GM10248 (cell line): ENCODE measurements at regions not wholly inside any gene's neighbourhood (a gene's known extent, or its start where the extent isn't known, plus 50 kb on each side); places are given as distances from the start of the nearest gene placed in this dataset.

ENCODE experiments used
- CTCF ChIA-PET: fragments of 300-600 bp; sonication (Branson Sonifier 250); formaldehyde crosslinking; extraction: SDS; loops from one replicate; lab custom pipeline; 2021; ENCODE audit warnings: antibody characterized with exemption; lab: Yijun Ruan, JAX
- POLR2A ChIA-PET: fragments of 350-650 bp; sonication (Branson Sonifier 250); formaldehyde crosslinking; extraction: SDS; loops from one replicate; lab custom pipeline; 2020; ENCODE audit warnings: antibody characterized with exemption; lab: Yijun Ruan, JAX
- DNase-seq: peaks from one replicate; pipeline ENCODE4 v3.0.0; 2012; ENCODE audit errors: extremely low spot score
- TF ChIP-seq, protein P1 (sequence below): IDR thresholded peaks from 2 replicates; pipeline ENCODE4 v1.5.1; 2012; ENCODE audit warnings: mild to moderate bottlenecking, low read depth; ENCODE audit errors: extremely low read depth, missing control alignments, control extremely low read depth

DNA sequence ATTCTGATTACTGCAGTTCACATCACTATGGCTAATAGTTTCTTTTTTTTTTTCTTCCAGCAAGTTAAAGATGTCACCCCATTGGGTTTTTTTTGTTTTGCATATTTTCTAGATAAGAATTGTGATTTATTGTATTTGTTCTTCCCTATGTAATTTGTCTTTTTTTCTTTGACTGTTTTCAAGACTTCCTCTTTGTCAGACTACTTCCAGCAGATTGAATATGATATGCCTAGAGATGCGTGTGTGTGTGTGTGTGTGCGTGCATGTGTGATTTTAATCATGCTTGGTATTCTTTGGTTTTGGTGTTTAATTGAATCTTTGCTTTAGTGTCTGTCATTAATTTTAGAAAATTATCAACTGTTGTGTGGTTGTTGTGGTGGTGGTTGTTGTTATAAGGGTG, 166.7 kb upstream of the SLC39A10 start:
- CTCF ChIA-PET: interaction anchor here (1.2 to 1.4 kb wide), 2 partner anchors 24 to 577 kb away, joined by 3 to 5 read pairs; no protein-coding TSS in a partner anchor
- TF ChIP-seq, protein P1, sequence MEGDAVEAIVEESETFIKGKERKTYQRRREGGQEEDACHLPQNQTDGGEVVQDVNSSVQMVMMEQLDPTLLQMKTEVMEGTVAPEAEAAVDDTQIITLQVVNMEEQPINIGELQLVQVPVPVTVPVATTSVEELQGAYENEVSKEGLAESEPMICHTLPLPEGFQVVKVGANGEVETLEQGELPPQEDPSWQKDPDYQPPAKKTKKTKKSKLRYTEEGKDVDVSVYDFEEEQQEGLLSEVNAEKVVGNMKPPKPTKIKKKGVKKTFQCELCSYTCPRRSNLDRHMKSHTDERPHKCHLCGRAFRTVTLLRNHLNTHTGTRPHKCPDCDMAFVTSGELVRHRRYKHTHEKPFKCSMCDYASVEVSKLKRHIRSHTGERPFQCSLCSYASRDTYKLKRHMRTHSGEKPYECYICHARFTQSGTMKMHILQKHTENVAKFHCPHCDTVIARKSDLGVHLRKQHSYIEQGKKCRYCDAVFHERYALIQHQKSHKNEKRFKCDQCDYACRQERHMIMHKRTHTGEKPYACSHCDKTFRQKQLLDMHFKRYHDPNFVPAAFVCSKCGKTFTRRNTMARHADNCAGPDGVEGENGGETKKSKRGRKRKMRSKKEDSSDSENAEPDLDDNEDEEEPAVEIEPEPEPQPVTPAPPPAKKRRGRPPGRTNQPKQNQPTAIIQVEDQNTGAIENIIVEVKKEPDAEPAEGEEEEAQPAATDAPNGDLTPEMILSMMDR: no peak
- POLR2A ChIA-PET: no interaction called here
- no peak for DNase-seq

DNA sequence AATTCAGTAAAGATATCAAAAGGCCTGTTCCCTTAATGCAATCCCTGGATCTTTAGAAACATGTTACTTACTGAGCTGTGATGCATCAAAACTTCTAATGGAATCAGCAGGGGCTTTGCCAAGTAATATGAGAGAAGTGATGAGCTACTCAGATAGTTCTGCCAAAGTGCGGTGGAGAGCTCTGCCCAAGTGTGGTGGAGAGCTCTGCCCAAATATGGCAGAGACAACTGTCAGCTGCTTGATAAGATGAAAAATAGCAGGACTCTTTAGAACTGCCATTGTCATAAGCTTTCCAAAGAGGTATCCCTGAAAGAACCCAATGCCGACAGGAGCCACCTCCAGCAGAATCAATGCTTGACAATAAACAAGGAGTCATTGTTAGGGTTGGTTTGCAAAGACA, 167.9 kb upstream of the SLC39A10 start:
- no peak for DNase-seq
- POLR2A ChIA-PET: no interaction called here
- CTCF ChIA-PET: interaction anchor here (0.8 to 1.8 kb wide), 3 partner anchors 9 to 26 kb away, joined by 3 to 9 read pairs (median 3); no protein-coding TSS in a partner anchor
- TF ChIP-seq, protein P1: no peak

DNA sequence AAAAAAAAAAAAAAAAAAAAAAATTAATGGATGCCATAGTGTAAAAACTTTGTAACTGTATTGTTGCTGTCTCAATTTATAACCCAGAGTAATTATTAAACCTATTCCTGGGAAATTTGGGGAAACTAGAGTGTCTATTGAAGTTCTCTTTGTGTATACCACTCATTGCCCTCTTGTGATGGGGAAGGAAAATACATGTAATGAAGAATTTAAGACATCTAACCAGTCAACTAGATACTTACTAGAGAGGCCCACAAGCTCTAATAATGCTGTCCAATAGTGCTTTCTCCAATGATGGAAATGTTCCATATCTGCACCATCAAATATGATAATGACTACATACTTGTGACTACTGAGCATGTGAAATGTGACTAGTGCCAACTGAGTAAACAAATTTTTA, 168.5 kb upstream of the SLC39A10 start:
- POLR2A ChIA-PET: no interaction called here
- CTCF ChIA-PET: interaction anchor here (1.4 to 1.8 kb wide), 2 partner anchors 10 to 19 kb away, joined by 3 to 9 read pairs; no protein-coding TSS in a partner anchor

DNA sequence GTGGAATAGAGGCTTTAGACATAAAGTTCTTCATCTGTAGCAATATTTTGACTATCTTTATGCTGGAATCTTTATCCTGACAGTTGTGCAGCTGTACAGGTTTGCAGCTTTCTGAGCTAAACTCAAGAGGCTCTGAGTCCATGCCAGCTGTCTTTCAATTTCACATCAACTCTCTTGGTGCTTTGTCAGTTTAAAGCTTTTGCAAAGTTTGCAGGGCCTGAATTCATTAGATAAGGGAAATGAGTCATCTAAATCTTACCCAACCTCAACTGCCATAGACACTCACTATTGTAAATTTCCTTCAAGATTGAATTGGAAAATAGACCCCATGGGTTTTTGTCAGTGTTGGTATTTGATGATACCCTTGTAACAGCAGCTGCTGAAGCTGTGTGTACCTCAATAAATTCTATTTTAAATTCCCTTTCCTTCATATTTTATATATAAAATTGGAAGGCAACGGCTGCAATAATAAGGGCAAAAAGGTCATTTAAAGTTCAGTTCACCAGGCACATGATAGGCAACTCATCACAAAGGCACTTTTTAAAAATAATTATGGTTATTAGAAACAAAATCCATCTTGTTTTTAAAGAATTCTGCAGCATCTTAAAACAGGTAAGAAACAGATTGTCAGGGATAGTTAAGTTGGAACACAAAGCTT, 169.9 kb upstream of the SLC39A10 start:
- TF ChIP-seq, protein P1: no peak
- POLR2A ChIA-PET: no interaction called here
- no peak for DNase-seq
- CTCF ChIA-PET: no interaction called here

More for the DNA sequence above, 168.5 kb upstream of the SLC39A10 start:
- DNase-seq: no peak
- TF ChIP-seq, protein P1: no peak

DNA sequence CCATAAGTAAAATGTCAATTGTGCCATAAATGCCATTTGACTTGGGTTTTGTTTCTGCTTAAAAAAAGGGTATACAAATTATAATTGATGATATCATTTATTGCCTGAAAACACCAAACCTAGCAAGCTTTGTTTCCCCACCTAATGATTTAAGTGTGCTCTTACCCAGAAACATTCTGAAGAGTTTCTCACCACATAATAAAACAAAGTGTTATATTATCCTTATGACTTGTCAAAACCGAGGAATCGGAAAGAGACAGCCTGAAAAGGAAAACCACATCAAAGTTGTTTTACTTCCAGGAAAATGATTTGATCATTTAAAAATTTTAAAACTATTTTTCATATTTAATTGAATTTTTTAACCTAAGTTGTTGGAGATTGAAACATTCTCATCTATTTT, 170.5 kb upstream of the SLC39A10 start:
- TF ChIP-seq, protein P1: no peak
- no peak for DNase-seq
- POLR2A ChIA-PET: no interaction called here
- CTCF ChIA-PET: no interaction called here

DNA sequence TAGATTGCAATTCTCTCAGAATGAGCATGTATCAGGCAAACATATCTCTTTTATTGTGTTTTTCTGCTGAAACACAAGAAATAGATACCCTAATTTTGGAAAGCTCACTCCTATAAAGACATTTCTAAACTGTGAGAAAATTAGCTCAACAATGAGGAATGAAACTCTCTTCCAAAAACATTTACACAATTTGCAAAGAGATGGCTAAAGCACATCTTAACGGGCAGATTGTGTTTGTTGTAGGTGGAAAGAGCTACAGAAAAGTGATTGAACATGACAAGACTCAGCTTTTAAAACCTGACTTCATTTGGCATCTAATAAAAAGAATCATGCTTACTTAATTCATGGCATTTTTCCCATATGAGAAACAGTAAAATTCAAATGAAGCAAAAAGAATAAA, 175.0 kb upstream of the SLC39A10 start:
- CTCF ChIA-PET: interaction anchor here (0.7 to 1.0 kb wide), 2 partner anchors 9 to 10 kb away, joined by 3 read pairs; no protein-coding TSS in a partner anchor
- POLR2A ChIA-PET: no interaction called here

More for the DNA sequence above, 175.0 kb upstream of the SLC39A10 start:
- DNase-seq: no peak
- TF ChIP-seq, protein P1: no peak
